Adrenal gland (tissue), 5 donors: ENCODE measurements at regions not wholly inside any gene's neighbourhood (a gene's known extent, or its start where the extent isn't known, plus 50 kb on each side); places are given as distances from the start of the nearest gene placed in this dataset.
A peak's percentile ranks its signal among the peaks of the same experiment; 100 is the strongest.

ENCODE experiments used
- CTCF ChIP-seq, 6 experiments: fragments of 450-650 bp in 4 of 6; fragments of 200-600 bp in 2 of 6; sonication (generic) in 1 of 6; IDR thresholded peaks; 1 replicate in 5 of 6; 2 replicates in 1 of 6; pipeline versions ENCODE4 v1.5.1 to v1.8.0; 2016 to 2021; ENCODE audit warnings: antibody characterized with exemption in 6 of 6, mild to moderate bottlenecking in 2 of 6, moderate library complexity in 1 of 6
- POLR2A ChIP-seq, 2 donors: fragments of 450-650 bp; IDR thresholded peaks; one replicate each; pipeline ENCODE4 v1.6.1; 2017; ENCODE audit warnings: antibody characterized with exemption in 2 of 2, mild to moderate bottlenecking in 2 of 2, moderate library complexity in 1 of 2
- donor health status: DM: no; HTN: no; CAD: no.

- TF ChIP-seq CTCF (IDR thresholded peaks at IDR 0.05) (peak; percentile 75 to 95 (median 90)), POLR2A (IDR thresholded peaks at IDR 0.05) (no peak)
Measured at GRCh38 chr5:4879693-4880303, 260.3 kb upstream of the ADAMTS16 start.
